ENCODE measurements at regions not wholly inside any gene's neighbourhood (a gene's known extent, or its start where the extent isn't known, plus 50 kb on each side); places are given as distances from the start of the nearest gene placed in this dataset.
A peak's percentile ranks its signal among the peaks of the same experiment; 100 is the strongest.

- TF ChIP-seq MAZ (IDR thresholded peaks at IDR 0.05; ENCODE audit: borderline replicate concordance, low read depth, low read length) = no peak
- no peak for TF ChIP-seq RCOR1 (IDR thresholded peaks at IDR 0.05; ENCODE audit: insufficient replicate concordance, low read length)
- no peak for TF ChIP-seq CHD1 (IDR thresholded peaks at IDR 0.05; ENCODE audit: low read depth, low read length)
- no peak for TF ChIP-seq NFE2L2 (IDR thresholded peaks at IDR 0.05; ENCODE audit: low read depth, low read length)
- TF ChIP-seq BHLHE40 (IDR thresholded peaks at IDR 0.05; ENCODE audit: low read depth, low read length) = no peak
Observed at GRCh38 chr7:54812756-54813322, 53.8 kb upstream of the SEC61G start (continued).

- peaks cover 12% of the 10 kb centered on the region for H3K4me1 ChIP-seq (ENCODE audit: control insufficient read depth, insufficient read depth, low read length)
- H2AK9ac ChIP-seq (replicated peaks; ENCODE audit: low read depth, low read length, poor library complexity) = no peak overlapping the region
- H3K4ac ChIP-seq (ENCODE audit: low read depth, low read length) = peak overlapping the region; percentile 4; the same call in 1 of the 2 replicates
- H2BK120ac ChIP-seq (ENCODE audit: low read depth, low read length) = peak overlapping the region; percentile 78
- H3K18ac ChIP-seq (ENCODE audit: low read depth, low read length) = peak overlapping the region; percentile 12; the same call in 1 of the 2 replicates
- no peak for DNase-seq
- no peak overlapping the region for H3K27ac ChIP-seq (ENCODE audit: insufficient read depth, low read length)
- H3K4me3 ChIP-seq (ENCODE audit: insufficient read depth, low read depth, low read length) = no peak overlapping the region
- H3K9me1 ChIP-seq (ENCODE audit: insufficient read depth, low read length) = no peaks in the 10 kb centered on the region; the same call in 1 of the 2 replicates
- ATAC-seq (ENCODE audit: low read depth) = no peak
- H2AFZ ChIP-seq (replicated peaks; ENCODE audit: low read length, poor library complexity) = no peak overlapping the region
- no peak overlapping the region for H2BK5ac ChIP-seq (ENCODE audit: low read depth, low read length, poor library complexity, severe bottlenecking)
- peak overlapping the region; percentile 31; the same call in 1 of the 2 replicates for H4K91ac ChIP-seq (ENCODE audit: insufficient read depth, low read depth, low read length)
- H3K79me1 ChIP-seq (ENCODE audit: low read depth in 1 of 2, low read length in 2 of 2) = no peaks in the 10 kb centered on the region
- dilution Hi-C loops (cut with HindIII; ENCODE audit: low sequenced_read_pairs, unreplicated experiment) = no loop called here
- BruUV-seq (replicated peaks) = no TSS peak
- ChIA-PET POLR2A (ENCODE audit: unreplicated experiment) (no interaction called here), CTCF (interaction anchor here (0.6 to 1.5 kb wide), 5 partner anchors 14 to 40 kb away, joined by 3 to 6 read pairs (median 3); no protein-coding TSS in a partner anchor)
- intact Hi-C loops (cut with micrococcal nuclease) = no loop called here
- peak overlapping the region; percentile 51; the same call in 1 of the 2 replicates for H2AK5ac ChIP-seq (ENCODE audit: low read depth, low read length)
- peak overlapping the region in 1 of 2 experiments; percentile 40; a peak in 1 of 4 replicates for H4K8ac ChIP-seq (ENCODE audit: low read depth in 2 of 2, low read length in 2 of 2)
- WGBS, 2 experiments (ENCODE audit: extremely low coverage in 2 of 2, insufficient read length in 1 of 2) = no CpG with 5 or more reads among the region's 6 CpGs
- no peak overlapping the region for H3K23ac ChIP-seq (ENCODE audit: low read depth, low read length)
- H3K14ac ChIP-seq (replicated peaks; ENCODE audit: low read depth, low read length) = no peak overlapping the region; the same call in 1 of the 2 replicates
- H4K5ac ChIP-seq (ENCODE audit: low read depth, low read length) = no peak overlapping the region
- H3K4me2 ChIP-seq (ENCODE audit: low read depth, low read length) = no peak overlapping the region
- H3K9ac ChIP-seq (ENCODE audit: low read depth, low read length) = no peak overlapping the region
- peak overlapping the region; percentile 25; the same call in 2 of the 3 replicates for H2BK15ac ChIP-seq (ENCODE audit: low read depth, low read length)
- no peak overlapping the region for H3K56ac ChIP-seq (ENCODE audit: extremely low read depth, insufficient read depth, low read length)
- in situ Hi-C loops (cut with MboI; ENCODE audit: low sequenced_read_pairs) = no loop called here
- H3K9me3 ChIP-seq (ENCODE audit: control insufficient read depth, insufficient read depth, low read length) = no peaks in the 10 kb centered on the region
- H4K20me1 ChIP-seq (ENCODE audit: insufficient read depth, low read length) = no peaks in the 10 kb centered on the region
- no peaks in the 10 kb centered on the region for H3K27me3 ChIP-seq (ENCODE audit: control insufficient read depth, insufficient read depth, low read length)
- H2BK20ac ChIP-seq (ENCODE audit: low read depth, low read length) = peak overlapping the region; percentile 62
- no peaks in the 10 kb centered on the region for H3K36me3 ChIP-seq (ENCODE audit: control insufficient read depth, insufficient read depth, low read length)
- no peak for TF ChIP-seq CHD1 (IDR thresholded peaks at IDR 0.05; ENCODE audit: low read depth, low read length)
- no peak for TF ChIP-seq ELK1 (IDR thresholded peaks at IDR 0.05; ENCODE audit: borderline replicate concordance, low read depth, low read length)
- TF ChIP-seq RCOR1 (IDR thresholded peaks at IDR 0.05; ENCODE audit: insufficient replicate concordance, low read length) = no peak
- TF ChIP-seq CTCF (conservative IDR thresholded peaks at IDR 0.05; ENCODE audit: low read depth, low read length) = no peak
- TF ChIP-seq POLR2A (IDR thresholded peaks at IDR 0.05; ENCODE audit: low read depth, low read length) = no peak
- TF ChIP-seq NFE2L2 (IDR thresholded peaks at IDR 0.05; ENCODE audit: low read depth, low read length) = no peak
- TF ChIP-seq MXI1 (IDR thresholded peaks at IDR 0.05; ENCODE audit: borderline replicate concordance, low read depth, low read length) = no peak
- no peak for TF ChIP-seq MAFK (IDR thresholded peaks at IDR 0.05; ENCODE audit: low read depth, low read length)
- no peak for TF ChIP-seq BHLHE40 (IDR thresholded peaks at IDR 0.05; ENCODE audit: low read depth, low read length)
- TF ChIP-seq RAD21 (IDR thresholded peaks at IDR 0.05; ENCODE audit: low read length) = no peak
- TF ChIP-seq USF2 (IDR thresholded peaks at IDR 0.05; ENCODE audit: low read depth, low read length) = no peak
Observed at GRCh38 chr7:54813398-54813797, 54.4 kb upstream of the SEC61G start.

Data from IMR-90 (cell line).